HG02870 (cell line): ENCODE measurements at regions not wholly inside any gene's neighbourhood (a gene's known extent, or its start where the extent isn't known, plus 50 kb on each side); places are given as distances from the start of the nearest gene placed in this dataset.

Experiments used
- ATAC-seq: cut with Tn5 transposase; IDR thresholded peaks from one replicate; pipeline ENCODE4 v1.9.1; 2021; ENCODE audit warnings: mild to moderate bottlenecking, moderate library complexity; ENCODE audit not compliant: unreplicated experiment

GRCh38 chr10:29141761-29142160 is 147.1 kb upstream of the LYZL1 start:
- no peak for ATAC-seq

- ATAC-seq, result no peak
Measured at GRCh38 chr10:29142516-29143314, 146.2 kb upstream of the LYZL1 start.

- no peak for ATAC-seq
Measured at GRCh38 chr10:29144126-29144525, 144.7 kb upstream of the LYZL1 start.

- ATAC-seq, result no peak
Measured at GRCh38 chr10:29146311-29147100, 142.4 kb upstream of the LYZL1 start.

- ATAC-seq, result no peak
Measured at GRCh38 chr10:29150010-29150409, 138.9 kb upstream of the LYZL1 start.

- no peak for ATAC-seq
Measured at GRCh38 chr10:29151005-29151404, 137.9 kb upstream of the LYZL1 start.

- ATAC-seq, result no peak
Measured at GRCh38 chr10:29157321-29157720, 131.5 kb upstream of the LYZL1 start.

GRCh38 chr10:29158066-29158465 is 130.8 kb upstream of the LYZL1 start:
- ATAC-seq, result no peak

- no peak for ATAC-seq
Measured at GRCh38 chr10:29160150-29160617, 128.7 kb upstream of the LYZL1 start.

GRCh38 chr10:29163746-29164145 is 125.1 kb upstream of the LYZL1 start:
- no peak for ATAC-seq

GRCh38 chr10:29166713-29167112 is 122.2 kb upstream of the LYZL1 start:
- ATAC-seq, result no peak

GRCh38 chr10:29169021-29169420 is 119.8 kb upstream of the LYZL1 start:
- ATAC-seq, result no peak

GRCh38 chr10:29171717-29172116 is 117.2 kb upstream of the LYZL1 start:
- ATAC-seq, result no peak

GRCh38 chr10:29174389-29174788 is 114.5 kb upstream of the LYZL1 start:
- no peak for ATAC-seq

- no peak for ATAC-seq
Measured at GRCh38 chr10:29176845-29177832, 111.7 kb upstream of the LYZL1 start.

GRCh38 chr10:29181936-29182335 is 106.9 kb upstream of the LYZL1 start:
- ATAC-seq, result no peak

GRCh38 chr10:29183301-29183945 is 105.4 kb upstream of the LYZL1 start:
- no peak for ATAC-seq

GRCh38 chr10:29184205-29185000 is 104.5 kb upstream of the LYZL1 start:
- no peak for ATAC-seq

- ATAC-seq, result no peak
Measured at GRCh38 chr10:29185050-29185449, 103.8 kb upstream of the LYZL1 start.

- ATAC-seq, result no peak
Measured at GRCh38 chr10:29186221-29186620, 102.6 kb upstream of the LYZL1 start.
